WTC11 (cell line): ENCODE measurements at regions not wholly inside any gene's neighbourhood (a gene's known extent, or its start where the extent isn't known, plus 50 kb on each side); places are given as distances from the start of the nearest gene placed in this dataset.
A peak's percentile ranks its signal among the peaks of the same experiment; 100 is the strongest.

Source experiments
- ATAC-seq: fragments of 200-7000 bp; cut with Tn5 transposase; 2 replicates; pipeline ENCODE4 v1.10.0; 2021; ENCODE audit warnings: mild to moderate bottlenecking, moderate library complexity
- CTCF ChIA-PET: fragments of 300-600 bp; sonication (Branson Sonifier 250); formaldehyde crosslinking; loops from one replicate; lab custom pipeline; 2021; ENCODE audit warnings: antibody characterized with exemption; lab: Charles Lee
- POLR2A ChIA-PET: fragments of 350-600 bp; sonication (Branson Sonifier 250); formaldehyde crosslinking; loops from one replicate; lab custom pipeline; 2021; ENCODE audit warnings: antibody characterized with exemption; lab: Charles Lee
- DNase-seq: peaks from one replicate; pipeline ENCODE4 v3.0.0; 2021; ENCODE audit warnings: low spot score
- H3K27ac Mint-ChIP-seq: 2 replicates; pipeline ENCODE4 v1.8.0; 2021; ENCODE audit warnings: mixed read lengths
- H3K27me3 Mint-ChIP-seq: 2 replicates; pipeline ENCODE4 v1.8.0; 2021; ENCODE audit warnings: low read depth, mild to moderate bottlenecking, moderate library complexity, mixed read lengths
- H3K36me3 Mint-ChIP-seq: 2 replicates; pipeline ENCODE4 v1.8.0; 2021; ENCODE audit warnings: mixed read lengths
- H3K4me1 Mint-ChIP-seq: 2 replicates; pipeline ENCODE4 v1.8.0; 2022; ENCODE audit warnings: mixed read lengths
- H3K4me3 Mint-ChIP-seq: 2 replicates; pipeline ENCODE4 v1.8.0; 2021; ENCODE audit warnings: mild to moderate bottlenecking, moderate library complexity, mixed read lengths
- H3K9me3 Mint-ChIP-seq: 2 replicates; pipeline ENCODE4 v1.8.0; 2021; ENCODE audit warnings: mixed read lengths
- ATF6 ChIP-seq: sonication (generic); formaldehyde crosslinking; IDR thresholded peaks from 2 replicates; pipeline ENCODE4 v1.8.1; 2023; ENCODE audit warnings: mild to moderate bottlenecking, missing genetic modification reagents
- CREB1 ChIP-seq: sonication (generic); formaldehyde crosslinking; IDR thresholded peaks from 2 replicates; pipeline ENCODE4 v1.8.0; 2023; ENCODE audit warnings: mild to moderate bottlenecking, missing genetic modification reagents
- ESRRA ChIP-seq: sonication (generic); formaldehyde crosslinking; IDR thresholded peaks from 2 replicates; pipeline ENCODE4 v1.8.1; 2022; ENCODE audit warnings: mild to moderate bottlenecking, missing genetic modification reagents, borderline replicate concordance
- FOXP1 ChIP-seq: sonication (generic); formaldehyde crosslinking; IDR thresholded peaks from 2 replicates; pipeline ENCODE4 v1.8.0; 2022; ENCODE audit warnings: missing genetic modification reagents, mild to moderate bottlenecking, moderate library complexity, borderline replicate concordance
- IRF1 ChIP-seq: sonication (generic); formaldehyde crosslinking; IDR thresholded peaks from 2 replicates; pipeline ENCODE4 v1.8.0; 2023; ENCODE audit warnings: missing genetic modification reagents
- MXD4 ChIP-seq: fragments of 250-450 bp; sonication (Bioruptor Pico); IDR thresholded peaks from 2 replicates; pipeline ENCODE4 v1.8.0; 2021; ENCODE audit warnings: mild to moderate bottlenecking, moderate library complexity, borderline replicate concordance
- MYBL2 ChIP-seq: sonication (generic); formaldehyde crosslinking; IDR thresholded peaks from 2 replicates; pipeline ENCODE4 v1.8.1; 2023; ENCODE audit warnings: mild to moderate bottlenecking, moderate library complexity, missing genetic modification reagents
- NFATC4 ChIP-seq: fragments of 250-450 bp; sonication (Bioruptor Pico); IDR thresholded peaks from 2 replicates; pipeline ENCODE4 v1.9.0; 2021; ENCODE audit warnings: mild to moderate bottlenecking
- NR1H2 ChIP-seq: sonication (generic); formaldehyde crosslinking; IDR thresholded peaks from 2 replicates; pipeline ENCODE4 v1.9.0; 2021; ENCODE audit warnings: mild to moderate bottlenecking, moderate library complexity, missing genetic modification reagents
- SMAD3 ChIP-seq: sonication (generic); formaldehyde crosslinking; IDR thresholded peaks from 2 replicates; pipeline ENCODE4 v1.8.0; 2022; ENCODE audit warnings: missing genetic modification reagents, mild to moderate bottlenecking, borderline replicate concordance
- SOX15 ChIP-seq: fragments of 250-450 bp; sonication (Bioruptor Pico); IDR thresholded peaks from 2 replicates; pipeline ENCODE4 v1.9.0; 2021; ENCODE audit warnings: mild to moderate bottlenecking
- TEAD4 ChIP-seq: sonication (generic); formaldehyde crosslinking; IDR thresholded peaks from 2 replicates; pipeline ENCODE4 v1.8.0; 2022; ENCODE audit warnings: mild to moderate bottlenecking, missing genetic modification reagents
- TP53 ChIP-seq: sonication (generic); formaldehyde crosslinking; IDR thresholded peaks from 2 replicates; pipeline ENCODE4 v1.8.1; 2023; ENCODE audit warnings: mild to moderate bottlenecking, missing genetic modification reagents
- ZBTB21 ChIP-seq: sonication (generic); formaldehyde crosslinking; IDR thresholded peaks from 2 replicates; pipeline ENCODE4 v1.8.1; 2023; ENCODE audit warnings: mild to moderate bottlenecking, missing genetic modification reagents, borderline replicate concordance
- ZNF121 ChIP-seq: sonication (generic); formaldehyde crosslinking; IDR thresholded peaks from 2 replicates; pipeline ENCODE4 v1.8.0; 2023; ENCODE audit warnings: missing genetic modification reagents
- ZNF232 ChIP-seq: sonication (generic); formaldehyde crosslinking; IDR thresholded peaks from 2 replicates; pipeline ENCODE4 v1.8.0; 2022; ENCODE audit warnings: mild to moderate bottlenecking, missing genetic modification reagents
- ZNF263 ChIP-seq: sonication (generic); formaldehyde crosslinking; IDR thresholded peaks from 2 replicates; pipeline ENCODE4 v1.8.1; 2022; ENCODE audit warnings: low read depth, mild to moderate bottlenecking, moderate library complexity, missing genetic modification reagents
- TF ChIP-seq, protein P1 (sequence below): sonication (generic); formaldehyde crosslinking; IDR thresholded peaks from 2 replicates; pipeline ENCODE4 v1.8.0; 2022; ENCODE audit warnings: missing genetic modification reagents
- TF ChIP-seq, protein P2 (sequence below): fragments of 200-600 bp; IDR thresholded peaks from 2 replicates; pipeline ENCODE4 v1.8.0; 2022; ENCODE audit warnings: antibody characterized with exemption

DNA sequence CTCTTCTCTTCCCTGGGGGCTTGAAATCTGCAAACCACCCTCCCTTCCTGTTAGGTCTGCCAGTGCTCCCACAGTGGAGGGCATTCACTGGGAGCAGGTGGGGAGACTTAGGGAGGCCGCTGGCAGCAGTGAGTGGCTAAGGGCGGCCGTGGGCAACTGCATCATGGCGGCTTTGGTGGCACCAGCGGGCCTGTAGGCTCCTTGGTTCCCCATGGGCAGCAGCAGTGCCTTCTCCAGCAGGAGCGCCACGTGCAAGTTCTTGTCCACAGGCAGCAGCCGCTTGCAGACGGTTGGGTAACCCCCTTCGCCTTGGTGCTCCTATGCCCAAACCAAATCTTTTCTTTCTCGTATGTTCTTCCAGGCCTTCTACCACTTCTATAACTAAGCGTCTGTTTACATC is 158.2 kb downstream of the SREK1 start (continued):
- TF ChIP-seq, protein P1, sequence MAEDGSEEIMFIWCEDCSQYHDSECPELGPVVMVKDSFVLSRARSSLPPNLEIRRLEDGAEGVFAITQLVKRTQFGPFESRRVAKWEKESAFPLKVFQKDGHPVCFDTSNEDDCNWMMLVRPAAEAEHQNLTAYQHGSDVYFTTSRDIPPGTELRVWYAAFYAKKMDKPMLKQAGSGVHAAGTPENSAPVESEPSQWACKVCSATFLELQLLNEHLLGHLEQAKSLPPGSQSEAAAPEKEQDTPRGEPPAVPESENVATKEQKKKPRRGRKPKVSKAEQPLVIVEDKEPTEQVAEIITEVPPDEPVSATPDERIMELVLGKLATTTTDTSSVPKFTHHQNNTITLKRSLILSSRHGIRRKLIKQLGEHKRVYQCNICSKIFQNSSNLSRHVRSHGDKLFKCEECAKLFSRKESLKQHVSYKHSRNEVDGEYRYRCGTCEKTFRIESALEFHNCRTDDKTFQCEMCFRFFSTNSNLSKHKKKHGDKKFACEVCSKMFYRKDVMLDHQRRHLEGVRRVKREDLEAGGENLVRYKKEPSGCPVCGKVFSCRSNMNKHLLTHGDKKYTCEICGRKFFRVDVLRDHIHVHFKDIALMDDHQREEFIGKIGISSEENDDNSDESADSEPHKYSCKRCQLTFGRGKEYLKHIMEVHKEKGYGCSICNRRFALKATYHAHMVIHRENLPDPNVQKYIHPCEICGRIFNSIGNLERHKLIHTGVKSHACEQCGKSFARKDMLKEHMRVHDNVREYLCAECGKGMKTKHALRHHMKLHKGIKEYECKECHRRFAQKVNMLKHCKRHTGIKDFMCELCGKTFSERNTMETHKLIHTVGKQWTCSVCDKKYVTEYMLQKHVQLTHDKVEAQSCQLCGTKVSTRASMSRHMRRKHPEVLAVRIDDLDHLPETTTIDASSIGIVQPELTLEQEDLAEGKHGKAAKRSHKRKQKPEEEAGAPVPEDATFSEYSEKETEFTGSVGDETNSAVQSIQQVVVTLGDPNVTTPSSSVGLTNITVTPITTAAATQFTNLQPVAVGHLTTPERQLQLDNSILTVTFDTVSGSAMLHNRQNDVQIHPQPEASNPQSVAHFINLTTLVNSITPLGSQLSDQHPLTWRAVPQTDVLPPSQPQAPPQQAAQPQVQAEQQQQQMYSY (CRISPR knock-in tag), result no peak
- TF ChIP-seq NFATC4 (CRISPR knock-in tag) (no peak), TEAD4 (CRISPR knock-in tag) (no peak), SOX15 (no peak), ATF6 (CRISPR knock-in tag) (no peak), SMAD3 (CRISPR knock-in tag) (no peak), MYBL2 (CRISPR knock-in tag) (no peak), NR1H2 (no peak)

DNA sequence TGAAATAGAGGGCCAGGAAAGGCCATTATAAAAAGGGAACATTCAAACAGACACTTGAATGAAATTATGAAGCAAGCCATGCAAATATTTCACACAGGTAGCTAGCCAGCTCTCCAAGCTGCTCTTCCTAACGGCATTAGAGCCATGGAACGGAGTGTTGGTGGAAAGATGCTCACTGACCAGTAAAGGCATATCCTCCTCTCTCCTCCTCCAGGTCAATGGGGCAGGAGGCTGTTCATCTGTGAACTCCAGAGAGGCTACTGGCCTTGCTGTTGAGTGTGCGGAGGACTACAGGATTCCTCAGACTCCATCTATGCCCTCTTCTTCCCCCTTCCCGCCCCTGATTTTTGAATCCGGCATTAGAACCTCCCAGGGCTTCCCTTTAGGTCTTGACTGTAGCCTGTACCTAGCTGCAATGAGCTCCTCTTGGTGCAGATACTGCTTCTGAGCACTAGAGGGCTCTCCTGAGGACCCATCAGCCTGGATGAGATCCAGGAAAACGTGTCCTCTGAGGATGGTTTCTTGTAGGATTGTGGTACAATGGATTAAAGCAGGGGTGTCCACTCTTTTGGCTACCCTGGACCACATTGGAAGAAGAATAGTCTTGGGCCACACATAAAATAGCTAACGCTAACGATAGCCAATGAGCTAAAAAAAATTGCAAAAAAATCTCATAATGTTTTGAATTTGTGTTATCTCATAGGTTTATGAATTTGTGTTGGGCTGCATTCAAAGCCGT is 162.2 kb downstream of the SREK1 start:
- H3K4me3 Mint-ChIP-seq, result no peak overlapping the region
- 0 out of 2 replicates have a peak, but pooled peaks cover 3% of the 10 kb centered on the region for H3K36me3 Mint-ChIP-seq
- H3K4me1 Mint-ChIP-seq, result 0 out of 2 replicates have a peak, but pooled peaks cover 3% of the 10 kb centered on the region
- peaks cover 3% of the 10 kb centered on the region; the same call in 1 of the 2 replicates for H3K27me3 Mint-ChIP-seq
- TF ChIP-seq, protein P2, sequence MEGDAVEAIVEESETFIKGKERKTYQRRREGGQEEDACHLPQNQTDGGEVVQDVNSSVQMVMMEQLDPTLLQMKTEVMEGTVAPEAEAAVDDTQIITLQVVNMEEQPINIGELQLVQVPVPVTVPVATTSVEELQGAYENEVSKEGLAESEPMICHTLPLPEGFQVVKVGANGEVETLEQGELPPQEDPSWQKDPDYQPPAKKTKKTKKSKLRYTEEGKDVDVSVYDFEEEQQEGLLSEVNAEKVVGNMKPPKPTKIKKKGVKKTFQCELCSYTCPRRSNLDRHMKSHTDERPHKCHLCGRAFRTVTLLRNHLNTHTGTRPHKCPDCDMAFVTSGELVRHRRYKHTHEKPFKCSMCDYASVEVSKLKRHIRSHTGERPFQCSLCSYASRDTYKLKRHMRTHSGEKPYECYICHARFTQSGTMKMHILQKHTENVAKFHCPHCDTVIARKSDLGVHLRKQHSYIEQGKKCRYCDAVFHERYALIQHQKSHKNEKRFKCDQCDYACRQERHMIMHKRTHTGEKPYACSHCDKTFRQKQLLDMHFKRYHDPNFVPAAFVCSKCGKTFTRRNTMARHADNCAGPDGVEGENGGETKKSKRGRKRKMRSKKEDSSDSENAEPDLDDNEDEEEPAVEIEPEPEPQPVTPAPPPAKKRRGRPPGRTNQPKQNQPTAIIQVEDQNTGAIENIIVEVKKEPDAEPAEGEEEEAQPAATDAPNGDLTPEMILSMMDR, result peak; percentile 71
- no peak for TF ChIP-seq FOXP1 (CRISPR knock-in tag)
- no peak for TF ChIP-seq ZBTB21 (CRISPR knock-in tag)
- TF ChIP-seq, all 79 proteins: peak for 1
- DNase-seq (peak; percentile 59), ATAC-seq (peak; percentile 95)
- ChIA-PET CTCF (interaction anchor here (0.5 to 3.7 kb wide), 89 partner anchors 8 to 903 kb away, joined by 3 to 34 read pairs (median 4); no protein-coding TSS in a partner anchor), POLR2A (no interaction called here)
- H3K9me3 Mint-ChIP-seq, result peaks cover 13% of the 10 kb centered on the region
- H3K27ac Mint-ChIP-seq, result no peak overlapping the region

GRCh38 chr5:66306844-66307315 is 162.8 kb downstream of the SREK1 start:
- H3K4me3 Mint-ChIP-seq, result no peak overlapping the region
- peaks cover 17% of the 10 kb centered on the region for H3K9me3 Mint-ChIP-seq
- ATAC-seq, result no peak
- peaks cover 3% of the 10 kb centered on the region; the same call in 1 of the 2 replicates for H3K27me3 Mint-ChIP-seq
- ChIA-PET POLR2A (no interaction called here), CTCF (interaction anchor here (0.8 to 3.7 kb wide), 38 partner anchors 9 to 902 kb away, joined by 3 to 34 read pairs (median 6); no protein-coding TSS in a partner anchor)
- 0 out of 2 replicates have a peak, but pooled peaks cover 3% of the 10 kb centered on the region for H3K4me1 Mint-ChIP-seq
- H3K36me3 Mint-ChIP-seq, result 0 out of 2 replicates have a peak, but pooled peaks cover 3% of the 10 kb centered on the region
- no peak for DNase-seq
- TF ChIP-seq CREB1 (CRISPR knock-in tag) (no peak), ZNF232 (CRISPR knock-in tag) (no peak), ESRRA (CRISPR knock-in tag) (no peak), IRF1 (CRISPR knock-in tag) (no peak), ZNF121 (CRISPR knock-in tag) (no peak), MXD4 (no peak), MYBL2 (CRISPR knock-in tag) (no peak), ZNF263 (CRISPR knock-in tag) (no peak), TP53 (CRISPR knock-in tag) (no peak)
- H3K27ac Mint-ChIP-seq, result no peak overlapping the region
